ENCODE measurements at regions not wholly inside any gene's neighbourhood (a gene's known extent, or its start where the extent isn't known, plus 50 kb on each side); places are given as distances from the start of the nearest gene placed in this dataset.

- DNase-seq = no peak
Observed at GRCh38 chr7:1380821-1381580, 78.3 kb downstream of the MICALL2 start.

DNA sequence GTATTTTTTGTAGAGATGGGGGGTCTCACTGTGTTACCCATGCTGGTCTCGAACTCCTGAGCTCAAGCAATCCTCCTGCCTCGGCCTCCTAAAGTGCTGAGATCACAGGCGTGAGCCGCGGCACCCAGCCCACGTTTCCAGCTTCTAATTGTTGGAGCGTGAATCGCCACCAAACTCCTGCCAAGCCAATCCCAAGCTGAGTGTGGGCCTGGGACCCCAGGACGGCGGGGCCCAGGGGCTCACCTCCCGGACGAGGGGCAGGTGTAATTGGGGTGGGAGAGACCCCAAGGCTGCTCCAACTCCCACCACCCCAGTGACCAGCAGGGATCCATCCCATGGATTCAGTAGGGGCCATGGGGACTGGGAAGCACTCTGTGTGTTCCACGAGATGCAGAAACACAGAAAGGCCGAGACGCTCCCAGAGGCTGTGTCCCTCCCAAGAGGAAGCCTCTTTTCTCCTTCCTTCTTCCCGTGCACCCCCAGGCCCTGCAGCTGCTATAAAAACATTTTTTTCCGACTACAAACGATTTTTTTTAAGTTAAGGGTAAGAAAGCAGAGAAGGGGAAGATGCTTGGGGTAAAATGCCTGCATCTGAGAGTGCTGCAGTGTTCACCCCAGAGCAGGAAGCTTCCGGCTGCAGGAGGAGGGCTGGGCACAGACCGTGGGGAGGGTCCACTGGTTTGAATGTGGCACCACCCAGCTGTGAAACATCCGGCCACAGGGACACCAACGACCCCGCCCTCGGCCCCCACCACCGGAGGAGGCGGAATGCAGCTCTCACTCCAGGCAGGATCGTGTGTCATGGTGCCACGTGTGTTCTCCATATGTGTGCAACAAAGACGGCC, 76.5 kb downstream of the MICALL2 start:
- DNase-seq = no peak

GRCh38 chr7:1383398-1384112, 75.7 kb downstream of the MICALL2 start:
- no peak for DNase-seq

DNA sequence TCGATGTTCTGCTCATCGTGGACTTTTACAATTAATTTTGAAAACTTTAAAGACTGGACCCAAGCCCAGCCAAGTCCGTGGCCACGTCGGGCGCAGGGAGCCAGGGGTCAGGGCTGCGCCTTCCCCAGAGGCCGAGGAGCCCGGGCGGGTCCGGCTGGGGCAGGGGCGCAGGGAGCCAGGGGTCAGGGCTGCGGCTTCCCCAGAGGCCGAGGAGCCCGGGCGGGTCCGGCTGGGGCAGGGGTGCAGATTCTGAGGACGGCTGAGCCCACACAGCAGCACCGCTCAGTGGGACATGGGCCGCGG, 75.2 kb downstream of the MICALL2 start:
- DNase-seq = no peak
